Tibial nerve (tissue), 4 donors: ENCODE measurements at regions not wholly inside any gene's neighbourhood (a gene's known extent, or its start where the extent isn't known, plus 50 kb on each side); places are given as distances from the start of the nearest gene placed in this dataset.

Experiments used
- DNase-seq, 2 donors: peaks; one replicate each; pipeline ENCODE4 v3.0.0-alpha.2; 2019; ENCODE audit warnings: low spot score in 2 of 2
- H3K27ac ChIP-seq, 4 donors: fragments of 200-600 bp; sonication (generic) in 3 of 4; one replicate each; pipeline ENCODE4 v1.5.1; 2017 to 2019; ENCODE audit warnings: mild to moderate bottlenecking in 1 of 4
- H3K27me3 ChIP-seq, 2 donors: fragments of 200-600 bp; sonication (generic) in 1 of 2; one replicate each; pipeline versions ENCODE4 v1.5.1 to v1.6.0; 2017 to 2019
- H3K36me3 ChIP-seq, 3 donors: fragments of 200-600 bp; sonication (generic); one replicate each; pipeline ENCODE4 v1.5.1; 2018 to 2019
- H3K4me1 ChIP-seq, 4 donors: fragments of 200-600 bp; sonication (generic) in 3 of 4; one replicate each; pipeline ENCODE4 v1.5.1; 2017 to 2019
- H3K4me3 ChIP-seq, 4 donors: fragments of 200-600 bp; sonication (generic) in 3 of 4; one replicate each; pipeline ENCODE4 v1.5.1; 2017 to 2019; ENCODE audit warnings: mild to moderate bottlenecking in 1 of 4, moderate library complexity in 1 of 4
- H3K9me3 ChIP-seq, 4 donors: fragments of 200-600 bp; sonication (generic) in 3 of 4; one replicate each; pipeline ENCODE4 v1.5.1; 2017 to 2019
- EP300 ChIP-seq, 2 donors: sonication (generic); formaldehyde crosslinking; IDR thresholded peaks; one replicate each; pipeline ENCODE4 v1.6.1; 2017; ENCODE audit warnings: antibody characterized with exemption in 2 of 2, mild to moderate bottlenecking in 1 of 2
- POLR2A ChIP-seq, 2 donors: fragments of 450-650 bp; IDR thresholded peaks; one replicate each; pipeline ENCODE4 v1.6.1; 2017; ENCODE audit warnings: antibody characterized with exemption in 2 of 2, mild to moderate bottlenecking in 2 of 2, moderate library complexity in 2 of 2
- WGBS, 2 donors: methylation state at CpG; one replicate each; pipeline ENCODE4 v1.1.5; 2018; 5-methylcytosine and 5-hydroxymethylcytosine counted together
- TF ChIP-seq, protein P1 (sequence below), 5 experiments: fragments of 200-600 bp in 3 of 5; fragments of 450-650 bp in 2 of 5; sonication (generic) in 3 of 5; IDR thresholded peaks; one replicate each; pipeline ENCODE4 v1.5.1; 2016 to 2019; ENCODE audit warnings: antibody characterized with exemption in 5 of 5, mild to moderate bottlenecking in 3 of 5, moderate library complexity in 2 of 5

DNA sequence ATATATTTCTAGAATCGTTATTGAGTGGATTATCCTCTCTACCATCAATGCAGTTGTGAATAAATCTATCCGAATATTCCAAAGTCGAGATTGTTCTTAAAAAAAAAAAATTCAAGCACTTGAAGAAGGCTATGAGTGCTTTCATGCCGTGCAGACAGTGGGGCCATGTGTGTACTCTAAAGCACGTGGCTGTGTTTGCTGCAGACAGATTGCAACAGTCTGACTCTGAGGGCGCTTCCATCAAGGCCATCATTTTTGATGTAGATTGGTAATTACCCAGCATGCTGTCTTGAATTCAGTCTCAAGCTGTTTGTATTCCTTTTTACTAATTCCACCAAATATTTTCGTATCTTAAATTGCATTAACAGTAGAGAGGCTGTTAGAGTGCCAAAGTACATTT, 325.9 kb upstream of the LINC00305 start:
- Histone ChIP-seq H3K27me3 (no peaks in the 10 kb centered on the region), H3K4me1 (peaks cover 0 to 22% (median 0%) of the 10 kb centered on the region in 4 donors), H3K9me3 (no peaks in the 10 kb centered on the region), H3K36me3 (no peaks in the 10 kb centered on the region), H3K4me3 (no peak overlapping the region), H3K27ac (no peak overlapping the region)
- TF ChIP-seq EP300 (IDR thresholded peaks at IDR 0.05) (no peak), POLR2A (IDR thresholded peaks at IDR 0.05) (no peak)
- TF ChIP-seq, protein P1, sequence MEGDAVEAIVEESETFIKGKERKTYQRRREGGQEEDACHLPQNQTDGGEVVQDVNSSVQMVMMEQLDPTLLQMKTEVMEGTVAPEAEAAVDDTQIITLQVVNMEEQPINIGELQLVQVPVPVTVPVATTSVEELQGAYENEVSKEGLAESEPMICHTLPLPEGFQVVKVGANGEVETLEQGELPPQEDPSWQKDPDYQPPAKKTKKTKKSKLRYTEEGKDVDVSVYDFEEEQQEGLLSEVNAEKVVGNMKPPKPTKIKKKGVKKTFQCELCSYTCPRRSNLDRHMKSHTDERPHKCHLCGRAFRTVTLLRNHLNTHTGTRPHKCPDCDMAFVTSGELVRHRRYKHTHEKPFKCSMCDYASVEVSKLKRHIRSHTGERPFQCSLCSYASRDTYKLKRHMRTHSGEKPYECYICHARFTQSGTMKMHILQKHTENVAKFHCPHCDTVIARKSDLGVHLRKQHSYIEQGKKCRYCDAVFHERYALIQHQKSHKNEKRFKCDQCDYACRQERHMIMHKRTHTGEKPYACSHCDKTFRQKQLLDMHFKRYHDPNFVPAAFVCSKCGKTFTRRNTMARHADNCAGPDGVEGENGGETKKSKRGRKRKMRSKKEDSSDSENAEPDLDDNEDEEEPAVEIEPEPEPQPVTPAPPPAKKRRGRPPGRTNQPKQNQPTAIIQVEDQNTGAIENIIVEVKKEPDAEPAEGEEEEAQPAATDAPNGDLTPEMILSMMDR (IDR thresholded peaks at IDR 0.05): no peak
- DNase-seq: no peak
- 56 to 57% methylated on average over 7 of the region's 7 CpGs for WGBS, 2 donors

DNA sequence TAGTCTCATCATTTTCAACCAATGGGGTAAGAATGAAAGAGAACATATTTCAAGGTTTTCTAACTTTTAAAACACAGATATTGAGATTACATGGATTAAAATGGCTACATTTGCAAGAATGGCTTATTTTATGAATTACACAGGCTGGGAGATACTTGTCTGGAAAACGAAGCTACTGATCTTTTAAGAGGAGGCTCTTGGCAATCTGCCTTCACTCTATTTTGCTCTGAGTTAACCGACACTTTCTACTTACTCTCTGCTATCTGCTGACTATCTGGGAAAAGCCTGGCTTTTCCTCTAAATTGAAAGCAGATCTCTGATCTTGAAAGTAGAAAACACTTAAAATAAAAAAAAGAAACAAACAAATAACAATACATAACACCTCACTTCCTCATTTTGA, 325.4 kb upstream of the LINC00305 start:
- peaks cover 0 to 22% (median 0%) of the 10 kb centered on the region in 4 donors for H3K4me1 ChIP-seq
- no peak for DNase-seq
- H3K27me3 ChIP-seq: no peaks in the 10 kb centered on the region
- no peaks in the 10 kb centered on the region for H3K36me3 ChIP-seq
- no peak for TF ChIP-seq EP300 (IDR thresholded peaks at IDR 0.05)
- TF ChIP-seq POLR2A (IDR thresholded peaks at IDR 0.05): no peak
- TF ChIP-seq, protein P1 (IDR thresholded peaks at IDR 0.05): no peak
- 17 to 31% methylated on average over 2 of the region's 2 CpGs for WGBS, 2 donors
- H3K9me3 ChIP-seq: no peaks in the 10 kb centered on the region
- no peak overlapping the region for H3K4me3 ChIP-seq
- peak overlapping the region in 1 of 4 donors; percentile 63 for H3K27ac ChIP-seq

DNA sequence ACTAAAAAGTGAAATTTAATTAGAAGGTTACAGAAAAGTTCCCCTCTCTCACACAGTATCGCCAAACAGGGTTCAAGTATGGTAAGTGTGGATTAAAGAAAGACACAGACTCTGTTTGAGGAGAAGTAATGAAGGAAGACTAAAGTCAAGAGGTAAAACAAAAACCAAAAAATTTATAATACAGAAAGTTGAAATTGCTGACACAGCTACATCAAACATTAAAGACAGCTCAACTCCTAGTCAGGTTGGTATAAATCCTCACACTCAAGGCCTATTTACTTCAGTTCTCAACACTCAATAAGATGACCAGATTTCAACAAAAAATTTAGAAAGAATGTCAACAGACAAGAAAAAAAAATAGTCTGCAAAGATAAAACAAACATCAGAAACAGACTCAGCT, 300.5 kb upstream of the LINC00305 start:
- Histone ChIP-seq H3K4me1 (no peaks in the 10 kb centered on the region), H3K27ac (no peak overlapping the region), H3K27me3 (no peaks in the 10 kb centered on the region), H3K36me3 (no peaks in the 10 kb centered on the region), H3K9me3 (peaks cover 0 to 3% (median 0%) of the 10 kb centered on the region in 4 donors), H3K4me3 (no peak overlapping the region)
- WGBS, 2 donors: 90 to 91% methylated on average over 1 of the region's 1 CpG
- TF ChIP-seq EP300 (IDR thresholded peaks at IDR 0.05) (no peak), POLR2A (IDR thresholded peaks at IDR 0.05) (no peak)
- TF ChIP-seq, protein P1 (IDR thresholded peaks at IDR 0.05): no peak
- no peak for DNase-seq

DNA sequence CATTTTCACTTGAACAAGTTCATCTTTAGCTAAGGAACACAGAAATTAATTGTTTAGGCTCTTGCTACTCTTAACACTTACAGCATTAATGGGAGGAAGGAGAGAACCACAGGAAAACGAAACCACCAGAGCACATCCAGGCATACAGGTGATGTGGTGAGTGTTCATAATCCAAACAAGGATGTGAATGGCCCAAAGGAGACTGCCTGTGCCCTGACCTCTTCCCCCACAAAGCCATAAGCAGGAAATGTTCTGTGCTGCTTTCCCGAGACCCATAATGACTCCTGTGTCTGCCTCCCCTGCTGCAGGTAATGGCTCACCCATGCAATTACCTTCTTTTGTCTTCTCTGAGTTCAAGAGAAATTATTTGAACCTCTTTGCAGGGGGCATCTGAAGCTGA, 295.9 kb upstream of the LINC00305 start:
- Histone ChIP-seq H3K36me3 (no peaks in the 10 kb centered on the region), H3K27me3 (no peaks in the 10 kb centered on the region), H3K9me3 (no peaks in the 10 kb centered on the region), H3K4me1 (no peaks in the 10 kb centered on the region), H3K27ac (no peak overlapping the region), H3K4me3 (no peak overlapping the region)
- 37 to 40% methylated on average over 2 of the region's 2 CpGs for WGBS, 2 donors
- no peak for DNase-seq
- no peak for TF ChIP-seq POLR2A (IDR thresholded peaks at IDR 0.05)
- TF ChIP-seq EP300 (IDR thresholded peaks at IDR 0.05): no peak
- TF ChIP-seq, protein P1 (IDR thresholded peaks at IDR 0.05): no peak

DNA sequence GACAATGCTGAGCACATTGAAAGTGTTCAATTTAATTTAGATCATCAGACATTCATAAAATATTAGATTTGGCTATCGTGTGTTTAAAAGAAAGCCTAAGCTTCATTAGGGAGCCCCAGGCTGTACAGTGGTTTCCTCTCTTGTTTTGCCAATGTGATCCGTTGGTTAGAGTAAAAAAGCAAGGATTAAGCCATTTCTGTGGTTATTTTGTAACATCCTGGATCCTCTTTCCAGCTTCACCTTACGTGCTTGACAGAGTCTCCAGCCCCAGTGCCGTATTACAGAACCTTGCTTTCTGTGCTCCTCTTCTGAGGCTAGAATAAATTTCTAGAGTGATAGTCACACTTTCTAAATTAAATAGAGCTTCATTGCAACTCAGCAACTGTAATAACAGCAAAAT, 289.3 kb upstream of the LINC00305 start:
- 73 to 81% methylated on average over 4 of the region's 4 CpGs for WGBS, 2 donors

More for the DNA sequence above, 289.3 kb upstream of the LINC00305 start:
- TF ChIP-seq POLR2A (IDR thresholded peaks at IDR 0.05) (no peak), EP300 (IDR thresholded peaks at IDR 0.05) (no peak)
- TF ChIP-seq, protein P1 (IDR thresholded peaks at IDR 0.05): no peak
- H3K27me3 ChIP-seq: no peaks in the 10 kb centered on the region
- H3K36me3 ChIP-seq: no peaks in the 10 kb centered on the region
- peaks cover 0 to 13% (median 0%) of the 10 kb centered on the region in 4 donors for H3K9me3 ChIP-seq
- DNase-seq: no peak
- no peaks in the 10 kb centered on the region for H3K4me1 ChIP-seq
- no peak overlapping the region for H3K4me3 ChIP-seq
- H3K27ac ChIP-seq: no peak overlapping the region
